ENCODE measurements at regions not wholly inside any gene's neighbourhood (a gene's known extent, or its start where the extent isn't known, plus 50 kb on each side); places are given as distances from the start of the nearest gene placed in this dataset.
"Not testable (repeated sequence)": the region's sequence is repeated elsewhere in the genome, so short reads cannot be mapped to it uniquely, and the experiment has no call there.

- TF ChIP-seq CTCF, POLR2A (IDR thresholded peaks at IDR 0.05): not testable (repeated sequence)
These were observed 1017.1 kb upstream of the FLRT2 start for GRCh38 chr14:84512823-84513222.
